ENCODE measurements at regions not wholly inside any gene's neighbourhood (a gene's known extent, or its start where the extent isn't known, plus 50 kb on each side); places are given as distances from the start of the nearest gene placed in this dataset.

DNA sequence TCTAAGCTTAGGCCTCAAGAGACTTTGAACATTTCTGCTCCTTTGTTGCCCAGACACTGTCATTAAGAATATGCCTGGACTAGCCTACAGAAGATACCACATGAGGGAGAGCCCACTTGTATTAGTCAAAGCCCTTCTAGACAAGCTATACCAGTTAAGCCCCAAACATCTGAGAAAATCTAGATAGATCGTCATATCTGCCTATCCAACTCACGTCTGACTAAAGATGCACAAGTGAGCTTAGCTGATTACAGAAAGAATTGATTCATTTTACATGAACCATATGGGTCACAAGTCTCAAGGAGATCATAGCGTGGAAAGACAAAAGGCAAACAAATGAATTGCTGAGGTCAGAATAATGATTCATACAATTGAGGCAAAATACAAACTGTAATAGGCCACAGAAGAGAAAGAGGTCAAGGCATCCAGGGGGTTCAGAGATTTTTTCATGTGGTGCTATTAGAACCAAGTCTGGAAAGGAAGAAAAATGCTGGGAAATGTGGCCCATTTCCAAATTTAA lies 1155.5 kb upstream of the TENM4 start:
- no peak for TF ChIP-seq CTCF (IDR thresholded peaks at IDR 0.05)
- no peak for TF ChIP-seq POLR2A (IDR thresholded peaks at IDR 0.05)
